ENCODE measurements at regions not wholly inside any gene's neighbourhood (a gene's known extent, or its start where the extent isn't known, plus 50 kb on each side); places are given as distances from the start of the nearest gene placed in this dataset.

- TF ChIP-seq, protein P1, sequence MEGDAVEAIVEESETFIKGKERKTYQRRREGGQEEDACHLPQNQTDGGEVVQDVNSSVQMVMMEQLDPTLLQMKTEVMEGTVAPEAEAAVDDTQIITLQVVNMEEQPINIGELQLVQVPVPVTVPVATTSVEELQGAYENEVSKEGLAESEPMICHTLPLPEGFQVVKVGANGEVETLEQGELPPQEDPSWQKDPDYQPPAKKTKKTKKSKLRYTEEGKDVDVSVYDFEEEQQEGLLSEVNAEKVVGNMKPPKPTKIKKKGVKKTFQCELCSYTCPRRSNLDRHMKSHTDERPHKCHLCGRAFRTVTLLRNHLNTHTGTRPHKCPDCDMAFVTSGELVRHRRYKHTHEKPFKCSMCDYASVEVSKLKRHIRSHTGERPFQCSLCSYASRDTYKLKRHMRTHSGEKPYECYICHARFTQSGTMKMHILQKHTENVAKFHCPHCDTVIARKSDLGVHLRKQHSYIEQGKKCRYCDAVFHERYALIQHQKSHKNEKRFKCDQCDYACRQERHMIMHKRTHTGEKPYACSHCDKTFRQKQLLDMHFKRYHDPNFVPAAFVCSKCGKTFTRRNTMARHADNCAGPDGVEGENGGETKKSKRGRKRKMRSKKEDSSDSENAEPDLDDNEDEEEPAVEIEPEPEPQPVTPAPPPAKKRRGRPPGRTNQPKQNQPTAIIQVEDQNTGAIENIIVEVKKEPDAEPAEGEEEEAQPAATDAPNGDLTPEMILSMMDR (IDR thresholded peaks at IDR 0.05), result no peak
- no peak for TF ChIP-seq POLR2A (IDR thresholded peaks at IDR 0.05)
Observed at GRCh38 chr15:70314018-70314354, 216.3 kb upstream of the TLE3 start.
